ENCODE measurements at regions not wholly inside any gene's neighbourhood (a gene's known extent, or its start where the extent isn't known, plus 50 kb on each side); places are given as distances from the start of the nearest gene placed in this dataset.
A peak's percentile ranks its signal among the peaks of the same experiment; 100 is the strongest.

- WGBS (ENCODE audit: insufficient coverage) = no CpG with 5 or more reads among the region's 2 CpGs
- CTCF ChIA-PET = no interaction called here
Observed at GRCh38 chr9:1909322-1909721, 105.8 kb upstream of the SMARCA2 start.

GRCh38 chr9:1910269-1910811 lies 104.8 kb upstream of the SMARCA2 start:
- Mint-ChIP-seq H3K27me3 (no peaks in the 10 kb centered on the region), H3K4me3 (no peak overlapping the region), H3K27ac (no peak overlapping the region), H3K4me1 (no peaks in the 10 kb centered on the region), H3K9me3 (peaks cover 4 to 7% (median 6%) of the 10 kb centered on the region in 3 donors), H3K36me3 (no peaks in the 10 kb centered on the region)
- Histone ChIP-seq H3K36me3 (ENCODE audit: control insufficient read depth in 2 of 2, extremely low read depth in 1 of 2, insufficient read depth in 1 of 2, low read length in 1 of 2) (no peaks in the 10 kb centered on the region), H3K9me3 (no peaks in the 10 kb centered on the region), H3K4me3 (ENCODE audit: control insufficient read depth in 1 of 2, extremely low read depth in 1 of 2, low read length in 1 of 2) (no peak overlapping the region), H3K27me3 (replicated peaks in 1 of 2; ENCODE audit: control insufficient read depth in 2 of 2, extremely low read depth in 1 of 2, insufficient read depth in 2 of 2, low read length in 1 of 2) (peaks cover 0 to 2% of the 10 kb centered on the region in 2 experiments), H3K4me1 (ENCODE audit: control insufficient read depth in 1 of 2, extremely low read depth in 1 of 2, insufficient read depth in 2 of 2, low read length in 2 of 2) (no peaks in the 10 kb centered on the region), H3K27ac (ENCODE audit: low read length) (no peak overlapping the region)
- no CpG with 5 or more reads among the region's 2 CpGs for WGBS (ENCODE audit: insufficient coverage)
- CTCF ChIA-PET = interaction anchor here in 1 of 2 donors (0.6 kb wide), 1 partner anchor 59 kb away, joined by 3 read pairs; no protein-coding TSS in a partner anchor
- DNase-seq (no peak), ATAC-seq (replicated peaks in 1 of 4) (no peak)
- POLR2A ChIA-PET = no interaction called here

More at GRCh38 chr9:1909322-1909721, 105.8 kb upstream of the SMARCA2 start:
- ATAC-seq (replicated peaks in 1 of 4) (no peak), DNase-seq (no peak)
- no peaks in the 10 kb centered on the region for H3K27me3 Mint-ChIP-seq
- POLR2A ChIA-PET = no interaction called here
- H3K4me1 Mint-ChIP-seq = no peaks in the 10 kb centered on the region
- Histone ChIP-seq H3K36me3 (ENCODE audit: control insufficient read depth in 2 of 2, extremely low read depth in 1 of 2, insufficient read depth in 1 of 2, low read length in 1 of 2) (no peaks in the 10 kb centered on the region), H3K4me1 (ENCODE audit: control insufficient read depth in 1 of 2, extremely low read depth in 1 of 2, insufficient read depth in 2 of 2, low read length in 2 of 2) (no peaks in the 10 kb centered on the region), H3K9me3 (no peaks in the 10 kb centered on the region), H3K4me3 (ENCODE audit: control insufficient read depth in 1 of 2, extremely low read depth in 1 of 2, low read length in 1 of 2) (no peak overlapping the region), H3K27me3 (replicated peaks in 1 of 2; ENCODE audit: control insufficient read depth in 2 of 2, extremely low read depth in 1 of 2, insufficient read depth in 2 of 2, low read length in 1 of 2) (peaks cover 0 to 1% of the 10 kb centered on the region in 2 experiments), H3K27ac (ENCODE audit: low read length) (no peak overlapping the region)
- H3K27ac Mint-ChIP-seq = no peak overlapping the region
- H3K36me3 Mint-ChIP-seq = no peaks in the 10 kb centered on the region
- H3K9me3 Mint-ChIP-seq = peaks cover 8 to 12% (median 12%) of the 10 kb centered on the region in 3 donors
- H3K4me3 Mint-ChIP-seq = no peak overlapping the region

GRCh38 chr9:1913631-1914330 lies 101.4 kb upstream of the SMARCA2 start:
- Mint-ChIP-seq H3K4me1 (no peaks in the 10 kb centered on the region), H3K9me3 (peaks cover 4 to 7% (median 6%) of the 10 kb centered on the region in 3 donors), H3K36me3 (no peaks in the 10 kb centered on the region), H3K27ac (no peak overlapping the region), H3K27me3 (peaks cover 12 to 13% of the 10 kb centered on the region in 2 donors), H3K4me3 (no peak overlapping the region)
- no peak for ATAC-seq (replicated peaks in 1 of 4)
- no peaks in the 10 kb centered on the region for H3K36me3 ChIP-seq (ENCODE audit: control insufficient read depth in 2 of 2, extremely low read depth in 1 of 2, insufficient read depth in 1 of 2, low read length in 1 of 2)
- H3K4me1 ChIP-seq (ENCODE audit: control insufficient read depth in 1 of 2, extremely low read depth in 1 of 2, insufficient read depth in 2 of 2, low read length in 2 of 2) = no peaks in the 10 kb centered on the region
- no CpG with 5 or more reads among the region's 6 CpGs for WGBS (ENCODE audit: insufficient coverage)
- CTCF ChIA-PET = no interaction called here
- no peak for DNase-seq
- POLR2A ChIA-PET = interaction anchor here in 1 of 2 donors (0.7 kb wide), 1 partner anchor 129 kb away, joined by 3 read pairs; no protein-coding TSS in a partner anchor
- peaks cover 2 to 5% of the 10 kb centered on the region in 2 experiments for H3K27me3 ChIP-seq (replicated peaks in 1 of 2; ENCODE audit: control insufficient read depth in 2 of 2, extremely low read depth in 1 of 2, insufficient read depth in 2 of 2, low read length in 1 of 2)
- H3K9me3 ChIP-seq = no peaks in the 10 kb centered on the region
- H3K27ac ChIP-seq (ENCODE audit: low read length) = no peak overlapping the region
- no peak overlapping the region for H3K4me3 ChIP-seq (ENCODE audit: control insufficient read depth in 1 of 2, extremely low read depth in 1 of 2, low read length in 1 of 2)

GRCh38 chr9:1916095-1916494 lies 99.1 kb upstream of the SMARCA2 start:
- Mint-ChIP-seq H3K27me3 (peaks cover 22 to 24% of the 10 kb centered on the region in 2 donors), H3K4me1 (no peaks in the 10 kb centered on the region), H3K4me3 (no peak overlapping the region), H3K9me3 (peaks cover 4 to 7% (median 6%) of the 10 kb centered on the region in 3 donors), H3K36me3 (no peaks in the 10 kb centered on the region), H3K27ac (no peak overlapping the region)
- H3K27me3 ChIP-seq (replicated peaks in 1 of 2; ENCODE audit: control insufficient read depth in 2 of 2, extremely low read depth in 1 of 2, insufficient read depth in 2 of 2, low read length in 1 of 2) = peaks cover 2 to 6% of the 10 kb centered on the region in 2 experiments
- CTCF ChIA-PET = no interaction called here
- POLR2A ChIA-PET = no interaction called here
- no peak overlapping the region for H3K4me3 ChIP-seq (ENCODE audit: control insufficient read depth in 1 of 2, extremely low read depth in 1 of 2, low read length in 1 of 2)
- no peaks in the 10 kb centered on the region for H3K4me1 ChIP-seq (ENCODE audit: control insufficient read depth in 1 of 2, extremely low read depth in 1 of 2, insufficient read depth in 2 of 2, low read length in 2 of 2)
- no peak overlapping the region for H3K27ac ChIP-seq (ENCODE audit: low read length)
- no peak for ATAC-seq (replicated peaks in 1 of 4)
- WGBS (ENCODE audit: insufficient coverage) = 95% methylated on average over 4 of the region's 6 CpGs
- H3K9me3 ChIP-seq = no peaks in the 10 kb centered on the region
- H3K36me3 ChIP-seq (ENCODE audit: control insufficient read depth in 2 of 2, extremely low read depth in 1 of 2, insufficient read depth in 1 of 2, low read length in 1 of 2) = no peaks in the 10 kb centered on the region
- DNase-seq = no peak

- Mint-ChIP-seq H3K27ac (peak overlapping the region in 1 of 2 donors; percentile 25), H3K9me3 (peaks cover 2 to 5% (median 4%) of the 10 kb centered on the region in 3 donors), H3K36me3 (no peaks in the 10 kb centered on the region), H3K4me3 (no peak overlapping the region), H3K27me3 (peaks cover 22 to 24% of the 10 kb centered on the region in 2 donors), H3K4me1 (no peaks in the 10 kb centered on the region)
- H3K27me3 ChIP-seq (replicated peaks in 1 of 2; ENCODE audit: control insufficient read depth in 2 of 2, extremely low read depth in 1 of 2, insufficient read depth in 2 of 2, low read length in 1 of 2) = peaks cover 2 to 9% of the 10 kb centered on the region in 2 experiments
- H3K27ac ChIP-seq (ENCODE audit: low read length) = no peak overlapping the region
- ChIA-PET CTCF (no interaction called here), POLR2A (no interaction called here)
- DNase-seq (no peak), ATAC-seq (replicated peaks in 1 of 4) (no peak)
- WGBS (ENCODE audit: insufficient coverage) = 88% methylated on average over 7 of the region's 12 CpGs
- H3K9me3 ChIP-seq = no peaks in the 10 kb centered on the region
- no peaks in the 10 kb centered on the region for H3K4me1 ChIP-seq (ENCODE audit: control insufficient read depth in 1 of 2, extremely low read depth in 1 of 2, insufficient read depth in 2 of 2, low read length in 2 of 2)
- no peaks in the 10 kb centered on the region for H3K36me3 ChIP-seq (ENCODE audit: control insufficient read depth in 2 of 2, extremely low read depth in 1 of 2, insufficient read depth in 1 of 2, low read length in 1 of 2)
- H3K4me3 ChIP-seq (ENCODE audit: control insufficient read depth in 1 of 2, extremely low read depth in 1 of 2, low read length in 1 of 2) = no peak overlapping the region
Observed at GRCh38 chr9:1916655-1917054, 98.5 kb upstream of the SMARCA2 start.

GRCh38 chr9:1917396-1917935 lies 97.7 kb upstream of the SMARCA2 start:
- ATAC-seq (replicated peaks in 1 of 4) (no peak), DNase-seq (no peak)
- no peak overlapping the region for H3K4me3 Mint-ChIP-seq
- H3K36me3 Mint-ChIP-seq = no peaks in the 10 kb centered on the region
- WGBS (ENCODE audit: insufficient coverage) = 88% methylated on average over 6 of the region's 11 CpGs
- POLR2A ChIA-PET = interaction anchor here in 1 of 2 donors (0.7 kb wide), 1 partner anchor 162 kb away, joined by 13 read pairs; no protein-coding TSS in a partner anchor
- H3K4me1 Mint-ChIP-seq = no peaks in the 10 kb centered on the region
- Histone ChIP-seq H3K9me3 (no peaks in the 10 kb centered on the region), H3K4me1 (ENCODE audit: control insufficient read depth in 1 of 2, extremely low read depth in 1 of 2, insufficient read depth in 2 of 2, low read length in 2 of 2) (no peaks in the 10 kb centered on the region), H3K4me3 (ENCODE audit: control insufficient read depth in 1 of 2, extremely low read depth in 1 of 2, low read length in 1 of 2) (no peak overlapping the region), H3K27me3 (replicated peaks in 1 of 2; ENCODE audit: control insufficient read depth in 2 of 2, extremely low read depth in 1 of 2, insufficient read depth in 2 of 2, low read length in 1 of 2) (peaks cover 2 to 13% of the 10 kb centered on the region in 2 experiments), H3K27ac (ENCODE audit: low read length) (no peak overlapping the region), H3K36me3 (ENCODE audit: control insufficient read depth in 2 of 2, extremely low read depth in 1 of 2, insufficient read depth in 1 of 2, low read length in 1 of 2) (no peaks in the 10 kb centered on the region)
- H3K27me3 Mint-ChIP-seq = peaks cover 24 to 26% of the 10 kb centered on the region in 2 donors
- H3K9me3 Mint-ChIP-seq = peaks cover 0 to 3% (median 0%) of the 10 kb centered on the region in 3 donors
- CTCF ChIA-PET = interaction anchor here in 1 of 2 donors (0.6 kb wide), 1 partner anchor 1112 kb away, joined by 6 read pairs; no protein-coding TSS in a partner anchor
- no peak overlapping the region for H3K27ac Mint-ChIP-seq

Data from T-cell (primary cell).